Ovary (tissue), 3 donors: ENCODE measurements at regions not wholly inside any gene's neighbourhood (a gene's known extent, or its start where the extent isn't known, plus 50 kb on each side); places are given as distances from the start of the nearest gene placed in this dataset.

ENCODE experiments used
- CTCF ChIP-seq, 3 donors: fragments of 450-650 bp in 2 of 3; fragments of 200-600 bp in 1 of 3; IDR thresholded peaks; one replicate each; pipeline versions ENCODE4 v1.5.1 to v1.8.0; 2016 to 2022; ENCODE audit warnings: antibody characterized with exemption in 3 of 3, mild to moderate bottlenecking in 1 of 3
- POLR2A ChIP-seq: fragments of 450-650 bp; IDR thresholded peaks from one replicate; pipeline ENCODE4 v1.6.1; 2017; ENCODE audit warnings: antibody characterized with exemption, mild to moderate bottlenecking, moderate library complexity
- donor health status: DM: no; HTN: no; CAD: no.

GRCh38 chr1:4137621-4138415 is 237.7 kb upstream of the C1orf174 start:
- no peak for TF ChIP-seq POLR2A
- TF ChIP-seq CTCF (IDR thresholded peaks at IDR 0.05) = no peak
